Natural killer cell (primary cell): ENCODE measurements at regions not wholly inside any gene's neighbourhood (a gene's known extent, or its start where the extent isn't known, plus 50 kb on each side); places are given as distances from the start of the nearest gene placed in this dataset.
"Not testable (repeated sequence)": the region's sequence is repeated elsewhere in the genome, so short reads cannot be mapped to it uniquely, and the experiment has no call there.

ENCODE experiments used
- ATAC-seq, 3 donors: fragments of 150-1000 bp in 2 of 3; fragments of 200-7000 bp in 1 of 3; cut with Tn5 transposase; 1 replicate in 1 of 3; 2 replicates in 2 of 3; pipeline ENCODE4 v1.10.0; 2021; ENCODE audit warnings: mild to moderate bottlenecking in 2 of 3, moderate library complexity in 2 of 3
- DNase-seq, 2 donors: peaks; one replicate each; pipeline versions ENCODE4 v3.0.0 to v3.0.0-alpha.2; 2013 to 2021; ENCODE audit warnings: mixed read lengths in 1 of 2
- H3K27ac ChIP-seq: one replicate; pipeline ENCODE4 v1.5.1; 2013; ENCODE audit warnings: mild to moderate bottlenecking, low read length
- H3K27me3 ChIP-seq: one replicate; pipeline ENCODE4 v1.6.1; 2013; ENCODE audit warnings: low read length; ENCODE audit not compliant: control insufficient read depth, insufficient read depth
- H3K36me3 ChIP-seq: one replicate; pipeline ENCODE4 v1.6.1; 2013; ENCODE audit warnings: low read length; ENCODE audit not compliant: control insufficient read depth, insufficient read depth
- H3K4me1 ChIP-seq: one replicate; pipeline ENCODE4 v1.6.1; 2013; ENCODE audit warnings: low read length; ENCODE audit not compliant: control insufficient read depth, insufficient read depth
- H3K4me3 ChIP-seq: one replicate; pipeline ENCODE4 v1.5.1; 2013; ENCODE audit warnings: low read length
- H3K9me3 ChIP-seq: one replicate; pipeline ENCODE4 v1.6.1; 2013; ENCODE audit warnings: low read length; ENCODE audit not compliant: control insufficient read depth, insufficient read depth
- H3K27ac Mint-ChIP-seq, 2 donors: one replicate each; pipeline ENCODE4 v1.8.0; 2022; ENCODE audit warnings: mild to moderate bottlenecking in 2 of 2, mixed read lengths in 2 of 2, moderate library complexity in 1 of 2
- H3K27me3 Mint-ChIP-seq, 2 donors: one replicate each; pipeline ENCODE4 v1.8.0; 2022; ENCODE audit warnings: low read depth in 2 of 2, mixed read lengths in 2 of 2
- H3K36me3 Mint-ChIP-seq: one replicate; pipeline ENCODE4 v1.8.0; 2022; ENCODE audit warnings: mixed read lengths
- H3K4me1 Mint-ChIP-seq, 2 donors: one replicate each; pipeline ENCODE4 v1.8.0; 2022; ENCODE audit warnings: mixed read lengths in 2 of 2
- H3K4me3 Mint-ChIP-seq: one replicate; pipeline ENCODE4 v1.8.0; 2022; ENCODE audit warnings: mild to moderate bottlenecking, moderate library complexity, mixed read lengths
- H3K9me3 Mint-ChIP-seq, 2 donors: one replicate each; pipeline ENCODE4 v1.8.0; 2022; ENCODE audit warnings: mixed read lengths in 2 of 2
- CTCF ChIP-seq: fragments of 200-600 bp; IDR thresholded peaks from one replicate; pipeline ENCODE4 v1.8.0; 2022; ENCODE audit warnings: antibody characterized with exemption
- WGBS: methylation state at CpG from one replicate; pipeline ENCODE4 v1.1.7; 2013; ENCODE audit warnings: missing lambda C conversion rate; ENCODE audit not compliant: insufficient coverage; 5-methylcytosine and 5-hydroxymethylcytosine counted together
- intact Hi-C: fragments of 100-400 bp; cut with micrococcal nuclease; formaldehyde crosslinking; loops from one replicate; pipeline ENCODE4 v1.14.2; 2022

GRCh38 chrX:125248931-125249330, 70.7 kb upstream of the TEX13C start:
- no peak overlapping the region for H3K4me3 Mint-ChIP-seq
- no peaks in the 10 kb centered on the region for H3K9me3 ChIP-seq
- no peaks in the 10 kb centered on the region for H3K9me3 Mint-ChIP-seq
- intact Hi-C loops = no loop called here
- no peak overlapping the region for H3K27ac Mint-ChIP-seq
- no peaks in the 10 kb centered on the region for H3K4me1 Mint-ChIP-seq
- TF ChIP-seq CTCF = no peak
- no peaks in the 10 kb centered on the region for H3K4me1 ChIP-seq
- ATAC-seq (no peak), DNase-seq (no peak)
- no peak overlapping the region for H3K4me3 ChIP-seq
- no peak overlapping the region for H3K27ac ChIP-seq
- no peaks in the 10 kb centered on the region for H3K36me3 Mint-ChIP-seq
- H3K27me3 Mint-ChIP-seq = no peaks in the 10 kb centered on the region
- H3K27me3 ChIP-seq = no peaks in the 10 kb centered on the region
- no peaks in the 10 kb centered on the region for H3K36me3 ChIP-seq

GRCh38 chrX:125255759-125256158, 63.9 kb upstream of the TEX13C start:
- ATAC-seq, H3K4me3 ChIP-seq, intact Hi-C loops, H3K9me3 Mint-ChIP-seq, DNase-seq, H3K27ac Mint-ChIP-seq, H3K4me3 Mint-ChIP-seq, H3K27ac ChIP-seq, H3K27me3 ChIP-seq, H3K27me3 Mint-ChIP-seq, H3K4me1 ChIP-seq, H3K9me3 ChIP-seq, H3K36me3 ChIP-seq, H3K36me3 Mint-ChIP-seq, H3K4me1 Mint-ChIP-seq: not testable (repeated sequence)
- 97% methylated on average over 17 of the region's 20 CpGs for WGBS

- ATAC-seq (no peak), DNase-seq (no peak)
- H3K4me1 Mint-ChIP-seq = no peaks in the 10 kb centered on the region
- H3K4me3 Mint-ChIP-seq = no peak overlapping the region
- Histone ChIP-seq H3K27me3 (no peaks in the 10 kb centered on the region), H3K36me3 (no peaks in the 10 kb centered on the region), H3K9me3 (no peaks in the 10 kb centered on the region), H3K4me1 (no peaks in the 10 kb centered on the region), H3K27ac (no peak overlapping the region), H3K4me3 (no peak overlapping the region)
- no peak for TF ChIP-seq CTCF
- WGBS = 90% methylated on average over 4 of the region's 6 CpGs
- intact Hi-C loops = no loop called here
- H3K27me3 Mint-ChIP-seq = no peaks in the 10 kb centered on the region
- H3K9me3 Mint-ChIP-seq = peaks cover 0 to 5% of the 10 kb centered on the region in 2 donors
- H3K27ac Mint-ChIP-seq = no peak overlapping the region
- no peaks in the 10 kb centered on the region for H3K36me3 Mint-ChIP-seq
These were observed 56.8 kb upstream of the TEX13C start for GRCh38 chrX:125262836-125263235.

GRCh38 chrX:125266153-125266660, 53.5 kb upstream of the TEX13C start:
- Histone ChIP-seq H3K27me3 (no peaks in the 10 kb centered on the region), H3K4me3 (no peak overlapping the region), H3K27ac (no peak overlapping the region), H3K36me3 (no peaks in the 10 kb centered on the region), H3K9me3 (no peaks in the 10 kb centered on the region), H3K4me1 (no peaks in the 10 kb centered on the region)
- ATAC-seq (no peak), DNase-seq (no peak)
- no peak for TF ChIP-seq CTCF
- intact Hi-C loops = no loop called here
- 92% methylated on average over 4 of the region's 4 CpGs for WGBS
- Mint-ChIP-seq H3K4me3 (no peak overlapping the region), H3K27ac (no peak overlapping the region), H3K36me3 (no peaks in the 10 kb centered on the region), H3K27me3 (no peaks in the 10 kb centered on the region), H3K9me3 (peaks cover 0 to 5% of the 10 kb centered on the region in 2 donors), H3K4me1 (no peaks in the 10 kb centered on the region)
